Stomach (tissue), 4 donors: ENCODE measurements at regions not wholly inside any gene's neighbourhood (a gene's known extent, or its start where the extent isn't known, plus 50 kb on each side); places are given as distances from the start of the nearest gene placed in this dataset.

ENCODE experiments used
- CTCF ChIP-seq, 7 experiments: fragments of 450-650 bp in 4 of 7; fragments of 200-600 bp in 3 of 7; sonication (generic) in 3 of 7; IDR thresholded peaks; one replicate each; pipeline ENCODE4 v1.5.1; 2016 to 2019; ENCODE audit warnings: antibody characterized with exemption in 7 of 7, control low read depth in 2 of 7, mild to moderate bottlenecking in 1 of 7
- EP300 ChIP-seq: sonication (generic); formaldehyde crosslinking; IDR thresholded peaks from one replicate; pipeline ENCODE4 v1.6.1; 2017; ENCODE audit warnings: antibody characterized with exemption
- POLR2A ChIP-seq, 4 donors: fragments of 450-650 bp; IDR thresholded peaks; one replicate each; pipeline ENCODE4 v1.6.1; 2016; ENCODE audit warnings: antibody characterized with exemption in 4 of 4, control low read depth in 2 of 4, mild to moderate bottlenecking in 1 of 4, moderate library complexity in 1 of 4
- POLR2AphosphoS5 ChIP-seq, 3 donors: sonication (generic); formaldehyde crosslinking; IDR thresholded peaks; one replicate each; pipeline ENCODE4 v1.6.1; 2016; ENCODE audit warnings: antibody characterized with exemption in 3 of 3

GRCh38 chr4:123877551-123877950 lies 481.0 kb downstream of the SPRY1 start:
- TF ChIP-seq CTCF (IDR thresholded peaks at IDR 0.05) (no peak), POLR2AphosphoS5 (IDR thresholded peaks at IDR 0.05) (no peak), POLR2A (IDR thresholded peaks at IDR 0.05) (no peak), EP300 (no peak)
